Suppressor macrophage treated with lipopolysaccharide for 1 hour (primary cell): ENCODE measurements at regions not wholly inside any gene's neighbourhood (a gene's known extent, or its start where the extent isn't known, plus 50 kb on each side); places are given as distances from the start of the nearest gene placed in this dataset.
A peak's percentile ranks its signal among the peaks of the same experiment; 100 is the strongest.
"Not testable (repeated sequence)": the region's sequence is repeated elsewhere in the genome, so short reads cannot be mapped to it uniquely, and the experiment has no call there.

Experiments
- DNase-seq, 3 donors: peaks; one replicate each; pipeline ENCODE4 v3.0.0-alpha.2; 2020 to 2022

DNA sequence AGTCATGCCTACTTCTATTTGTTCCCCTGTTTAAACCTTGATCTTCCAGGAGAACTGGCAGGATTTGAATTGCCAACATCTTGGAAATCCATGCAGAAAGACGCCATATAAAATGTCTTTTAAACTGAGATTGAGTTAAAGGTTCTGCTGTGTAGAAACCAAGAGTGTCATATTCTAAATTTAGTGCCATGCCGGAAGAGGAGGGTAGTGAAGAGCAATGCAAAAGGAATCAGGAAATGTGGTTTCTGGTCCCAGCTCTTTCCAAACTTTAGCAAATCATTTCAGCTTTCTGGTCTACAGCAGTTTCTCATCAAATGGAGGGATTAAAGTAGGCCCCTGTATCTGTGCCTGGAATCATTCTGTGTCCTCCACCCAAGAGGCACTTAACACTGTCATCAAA, 85.7 kb downstream of the BTG1 start:
- peak; percentile 43 to 60 (median 54) for DNase-seq

GRCh38 chr12:92058664-92059063, 87.0 kb downstream of the BTG1 start:
- DNase-seq = no peak

DNA sequence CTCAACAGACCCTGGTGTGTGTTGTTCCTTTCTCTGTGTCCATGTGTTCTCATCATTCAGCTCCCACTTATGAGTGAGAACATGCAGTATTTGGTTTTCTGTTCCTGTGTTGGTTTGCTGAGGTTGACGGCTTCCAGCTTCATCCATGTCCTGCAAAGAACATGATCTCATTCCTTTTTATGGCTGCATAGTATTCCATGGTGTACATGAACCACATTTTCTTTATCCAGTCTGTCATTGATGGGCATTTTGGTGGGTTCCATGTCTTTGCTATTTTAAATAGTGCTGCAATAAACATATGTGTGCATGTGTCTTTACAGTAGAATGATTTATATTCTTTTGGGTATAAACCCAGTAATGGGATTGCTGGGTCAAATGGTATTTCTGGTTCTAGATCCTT, 88.9 kb downstream of the BTG1 start:
- not testable (repeated sequence) for DNase-seq

GRCh38 chr12:92056290-92056689, 89.4 kb downstream of the BTG1 start:
- no peak for DNase-seq

DNA sequence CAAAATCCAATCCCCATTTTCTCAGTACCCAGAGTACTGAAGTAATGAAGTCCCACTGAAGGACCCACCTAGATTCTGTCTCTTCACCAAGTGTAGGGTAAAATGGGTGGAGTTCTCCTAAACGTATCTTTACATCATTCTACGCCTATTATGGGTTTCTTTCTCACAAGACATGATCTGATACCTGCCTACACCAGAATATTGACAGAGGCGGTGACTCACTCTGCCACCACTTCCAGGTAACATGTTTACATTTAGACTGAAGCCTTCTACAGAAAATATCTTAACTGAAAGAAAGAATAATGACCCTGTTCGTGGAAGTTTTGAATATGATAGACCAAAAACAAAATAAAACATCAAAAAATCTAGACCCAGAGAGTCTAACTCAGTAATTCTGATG, 89.8 kb downstream of the BTG1 start:
- no peak for DNase-seq

- DNase-seq = no peak
Observed at GRCh38 chr12:92051441-92051840, 94.2 kb downstream of the BTG1 start.

GRCh38 chr12:92049403-92049802, 96.2 kb downstream of the BTG1 start:
- DNase-seq = peak; percentile 54 to 69 (median 65)

DNA sequence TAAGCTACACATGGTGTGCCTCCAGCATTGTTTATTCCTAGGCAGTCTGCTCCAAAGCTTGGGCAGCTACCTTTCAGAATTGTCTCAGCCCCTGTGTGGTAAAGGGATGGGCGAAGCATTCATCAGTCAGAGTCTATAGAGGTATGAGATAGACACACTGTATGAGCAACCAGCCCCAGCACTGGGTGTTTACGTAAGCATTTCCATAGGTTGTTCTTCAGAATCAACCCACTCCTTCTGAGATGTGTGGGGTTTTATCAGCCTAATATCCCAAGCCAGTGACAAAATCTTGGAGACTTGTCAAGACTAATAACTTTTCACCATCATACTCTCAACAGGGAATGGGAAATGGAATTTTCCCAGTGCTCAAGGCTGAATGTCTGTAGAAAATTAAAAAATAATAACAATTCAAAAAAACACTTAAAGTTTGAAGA, 98.2 kb downstream of the BTG1 start:
- no peak for DNase-seq

GRCh38 chr12:92046557-92047392, 98.9 kb downstream of the BTG1 start:
- DNase-seq = no peak

- no peak for DNase-seq
Observed at GRCh38 chr12:92045852-92046251, 99.8 kb downstream of the BTG1 start.

DNA sequence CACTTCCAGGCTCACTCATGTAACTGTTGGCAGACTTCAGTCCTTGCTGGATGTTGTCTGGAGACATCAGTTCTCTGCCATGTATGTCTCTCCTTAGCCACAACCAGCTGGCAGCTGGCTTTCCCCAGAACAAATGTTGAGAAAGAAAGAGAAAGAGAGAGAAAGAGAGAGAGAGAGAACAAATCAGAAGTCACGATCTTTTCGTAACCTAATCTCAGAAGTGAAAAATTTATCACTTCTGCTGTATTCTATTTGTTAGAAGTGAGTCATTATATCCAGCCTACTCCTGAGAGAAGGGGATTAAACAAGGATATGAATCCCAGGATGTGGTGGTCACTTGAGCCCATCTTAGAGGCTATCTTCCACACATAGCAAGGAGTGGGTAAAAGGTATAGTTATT, 101.2 kb downstream of the BTG1 start:
- no peak for DNase-seq

- DNase-seq = peak; percentile 27 to 40 (median 40)
Observed at GRCh38 chr12:92042791-92043531, 102.7 kb downstream of the BTG1 start.

- DNase-seq = no peak
Observed at GRCh38 chr12:92041742-92042141, 103.9 kb downstream of the BTG1 start.

GRCh38 chr12:92039046-92039445, 106.6 kb downstream of the BTG1 start:
- DNase-seq = no peak

DNA sequence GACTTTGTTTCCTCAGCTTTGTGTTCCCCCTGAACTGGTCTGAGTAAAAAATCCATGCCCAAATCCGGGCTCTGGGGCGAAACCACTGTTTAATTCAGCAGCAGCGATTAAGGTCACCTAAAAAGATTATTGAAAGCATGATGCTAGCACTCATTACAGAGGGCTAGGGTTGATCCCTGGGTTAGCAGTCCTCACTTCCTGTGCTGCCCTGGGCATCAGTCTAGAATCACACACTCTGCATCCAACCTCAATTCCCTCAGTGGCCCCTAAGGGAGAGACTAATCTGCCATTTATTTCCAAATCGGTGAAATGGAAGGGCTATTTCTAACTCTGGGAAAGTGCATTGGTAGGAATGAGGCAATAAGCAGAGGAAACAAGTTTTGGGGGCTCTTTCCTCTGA, 107.2 kb downstream of the BTG1 start:
- no peak for DNase-seq

- no peak for DNase-seq
Observed at GRCh38 chr12:92036771-92037453, 108.7 kb downstream of the BTG1 start.

- no peak for DNase-seq
Observed at GRCh38 chr12:92036061-92036620, 109.5 kb downstream of the BTG1 start.

GRCh38 chr12:92035477-92035876, 110.2 kb downstream of the BTG1 start:
- no peak for DNase-seq

- peak; percentile 43 to 56 (median 54) for DNase-seq
Observed at GRCh38 chr12:92034858-92035401, 110.7 kb downstream of the BTG1 start.

- no peak for DNase-seq
Observed at GRCh38 chr12:92034083-92034482, 111.6 kb downstream of the BTG1 start.

DNA sequence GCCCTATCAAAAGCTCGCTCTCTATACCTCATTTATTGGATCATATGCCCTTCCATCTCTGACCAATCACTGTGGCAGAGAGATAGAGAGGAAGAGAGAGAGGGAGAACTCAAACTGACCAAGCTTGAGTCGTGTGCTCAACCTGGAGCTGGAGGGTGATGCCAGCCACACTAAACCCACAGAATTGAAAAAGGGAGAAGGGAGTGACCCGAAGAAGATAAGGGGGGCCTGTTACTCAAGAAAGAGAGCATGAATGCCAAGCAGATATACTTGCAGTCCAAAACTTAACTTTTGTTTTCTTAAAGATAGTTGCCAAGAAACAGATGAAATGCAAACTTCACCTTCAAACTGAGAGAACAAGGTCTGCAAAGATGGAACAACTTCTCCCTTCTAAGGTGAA, 112.7 kb downstream of the BTG1 start:
- DNase-seq = no peak

- DNase-seq = no peak
Observed at GRCh38 chr12:92032101-92032500, 113.5 kb downstream of the BTG1 start.

DNA sequence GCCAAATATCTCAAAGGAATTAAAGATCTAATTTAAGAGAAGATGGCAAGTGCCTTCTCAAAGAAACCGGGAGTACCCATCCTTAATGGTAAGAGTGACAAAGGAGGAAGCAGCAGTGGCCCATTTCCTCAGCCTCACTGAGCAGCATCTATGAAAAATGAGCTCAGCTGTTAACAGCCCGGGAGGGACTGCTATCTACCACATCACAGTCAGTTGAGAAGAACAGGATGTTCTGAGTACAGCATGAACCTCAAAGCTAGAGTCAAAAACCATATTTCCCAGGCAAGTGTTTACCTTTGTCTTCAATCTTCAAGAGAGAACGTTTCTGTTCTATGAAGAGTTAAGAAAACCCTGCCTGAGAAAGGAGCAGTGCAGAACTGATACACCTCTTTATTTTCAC, 115.0 kb downstream of the BTG1 start:
- peak; percentile 30 to 42 (median 33) for DNase-seq
